ENCODE measurements at regions not wholly inside any gene's neighbourhood (a gene's known extent, or its start where the extent isn't known, plus 50 kb on each side); places are given as distances from the start of the nearest gene placed in this dataset.

DNA sequence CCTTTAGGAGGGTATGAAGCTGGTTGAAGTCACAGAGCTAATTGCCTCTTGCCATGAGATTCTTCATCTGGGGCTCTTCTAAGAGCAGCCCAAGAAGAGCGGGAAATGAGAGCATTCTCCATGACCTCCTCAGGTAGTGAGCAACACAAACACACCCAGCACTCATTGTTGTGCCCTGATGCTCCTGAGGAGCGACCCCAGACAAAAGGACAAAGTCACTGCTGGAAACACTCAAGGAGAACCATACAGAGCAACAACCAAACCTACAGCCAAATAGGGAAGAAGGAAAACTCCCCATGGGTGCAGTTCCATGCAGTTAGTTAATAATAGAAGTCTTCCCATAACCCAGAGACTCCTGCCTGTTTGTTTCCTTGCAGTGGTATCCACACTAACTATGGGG lies 426.0 kb upstream of the CRIM1 start:
- ChIA-PET POLR2A (ENCODE audit: unreplicated experiment) (no interaction called here), CTCF (no interaction called here)
- no peaks in the 10 kb centered on the region for H3F3A ChIP-seq (ENCODE audit: low read length, unreplicated experiment)
- no peak overlapping the region for H3K4me2 ChIP-seq (ENCODE audit: low read length)
- DNase-seq (no peak), ATAC-seq (no peak)
- intact Hi-C loops (cut with micrococcal nuclease), result no loop called here
- H3K27ac ChIP-seq (ENCODE audit: low read length), result no peak overlapping the region
- no peaks in the 10 kb centered on the region for H3K9me2 ChIP-seq (replicated peaks; ENCODE audit: low read length)
- peaks cover 22% of the 10 kb centered on the region; the same call in 1 of the 2 replicates for H3K27me3 ChIP-seq (ENCODE audit: low read length)
- H2AFZ ChIP-seq (ENCODE audit: low read length), result no peak overlapping the region
- no peaks in the 10 kb centered on the region for H3K79me2 ChIP-seq (ENCODE audit: low read length)
- H4K20me1 ChIP-seq (ENCODE audit: low read length), result no peaks in the 10 kb centered on the region
- no peaks in the 10 kb centered on the region for H3K9me3 ChIP-seq (ENCODE audit: low read length)
- no peaks in the 10 kb centered on the region for H3K36me3 ChIP-seq (ENCODE audit: low read depth, low read length)
- BruUV-seq (replicated peaks), result no TSS peak
- no peak overlapping the region for H3K4me3 ChIP-seq (ENCODE audit: low read length)
- H3K9ac ChIP-seq (ENCODE audit: low read length), result no peak overlapping the region
- H3K4me1 ChIP-seq (ENCODE audit: insufficient read depth, low read length), result no peaks in the 10 kb centered on the region
- no peak for TF ChIP-seq EZH2 (IDR thresholded peaks at IDR 0.05; ENCODE audit: low read length, unreplicated experiment)
- TF ChIP-seq EZH2phosphoT487 (IDR thresholded peaks at IDR 0.05; ENCODE audit: borderline replicate concordance, low read length), result no peak
- TF ChIP-seq, protein P1, sequence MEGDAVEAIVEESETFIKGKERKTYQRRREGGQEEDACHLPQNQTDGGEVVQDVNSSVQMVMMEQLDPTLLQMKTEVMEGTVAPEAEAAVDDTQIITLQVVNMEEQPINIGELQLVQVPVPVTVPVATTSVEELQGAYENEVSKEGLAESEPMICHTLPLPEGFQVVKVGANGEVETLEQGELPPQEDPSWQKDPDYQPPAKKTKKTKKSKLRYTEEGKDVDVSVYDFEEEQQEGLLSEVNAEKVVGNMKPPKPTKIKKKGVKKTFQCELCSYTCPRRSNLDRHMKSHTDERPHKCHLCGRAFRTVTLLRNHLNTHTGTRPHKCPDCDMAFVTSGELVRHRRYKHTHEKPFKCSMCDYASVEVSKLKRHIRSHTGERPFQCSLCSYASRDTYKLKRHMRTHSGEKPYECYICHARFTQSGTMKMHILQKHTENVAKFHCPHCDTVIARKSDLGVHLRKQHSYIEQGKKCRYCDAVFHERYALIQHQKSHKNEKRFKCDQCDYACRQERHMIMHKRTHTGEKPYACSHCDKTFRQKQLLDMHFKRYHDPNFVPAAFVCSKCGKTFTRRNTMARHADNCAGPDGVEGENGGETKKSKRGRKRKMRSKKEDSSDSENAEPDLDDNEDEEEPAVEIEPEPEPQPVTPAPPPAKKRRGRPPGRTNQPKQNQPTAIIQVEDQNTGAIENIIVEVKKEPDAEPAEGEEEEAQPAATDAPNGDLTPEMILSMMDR (conservative IDR thresholded peaks at IDR 0.05; ENCODE audit: low read depth, low read length), result no peak

DNA sequence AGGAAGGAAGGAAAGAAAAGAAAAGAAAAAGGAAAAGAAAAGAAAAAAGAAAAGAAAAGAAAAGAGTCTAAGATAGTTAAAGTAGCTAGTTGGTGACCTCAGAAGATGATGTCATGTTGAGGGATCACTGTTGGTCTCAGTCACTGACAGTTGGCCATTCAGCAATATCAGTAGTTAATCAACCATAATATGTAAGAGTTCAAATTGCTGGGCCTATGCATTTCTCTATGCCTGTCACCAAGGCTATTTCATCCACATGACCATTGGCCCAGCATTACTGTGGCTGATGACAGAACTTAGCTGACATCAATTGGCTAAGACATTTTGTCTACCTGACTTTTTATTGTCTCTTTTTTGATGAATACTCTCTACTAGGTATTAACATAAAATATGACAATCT lies 435.5 kb upstream of the CRIM1 start:
- Histone ChIP-seq H3K9me3 (ENCODE audit: low read length) (no peaks in the 10 kb centered on the region), H3K9ac (ENCODE audit: low read length) (no peak overlapping the region), H3K27ac (ENCODE audit: low read length) (no peak overlapping the region), H3K27me3 (ENCODE audit: low read length) (peaks cover 18% of the 10 kb centered on the region), H3F3A (ENCODE audit: low read length, unreplicated experiment) (no peaks in the 10 kb centered on the region), H2AFZ (ENCODE audit: low read length) (no peak overlapping the region), H3K4me1 (ENCODE audit: insufficient read depth, low read length) (no peaks in the 10 kb centered on the region), H4K20me1 (ENCODE audit: low read length) (no peaks in the 10 kb centered on the region), H3K36me3 (ENCODE audit: low read depth, low read length) (no peaks in the 10 kb centered on the region), H3K4me2 (ENCODE audit: low read length) (no peak overlapping the region), H3K4me3 (ENCODE audit: low read length) (no peak overlapping the region), H3K79me2 (ENCODE audit: low read length) (no peaks in the 10 kb centered on the region), H3K9me2 (replicated peaks; ENCODE audit: low read length) (no peaks in the 10 kb centered on the region)
- BruUV-seq (replicated peaks), result no TSS peak
- intact Hi-C loops (cut with micrococcal nuclease), result no loop called here
- ATAC-seq (no peak), DNase-seq (no peak)
- CTCF ChIA-PET, result no interaction called here
- TF ChIP-seq, protein P1 (conservative IDR thresholded peaks at IDR 0.05; ENCODE audit: low read depth, low read length), result no peak
- TF ChIP-seq EZH2phosphoT487 (IDR thresholded peaks at IDR 0.05; ENCODE audit: borderline replicate concordance, low read length) (no peak), EZH2 (IDR thresholded peaks at IDR 0.05; ENCODE audit: low read length, unreplicated experiment) (no peak)
- POLR2A ChIA-PET (ENCODE audit: unreplicated experiment), result no interaction called here

DNA sequence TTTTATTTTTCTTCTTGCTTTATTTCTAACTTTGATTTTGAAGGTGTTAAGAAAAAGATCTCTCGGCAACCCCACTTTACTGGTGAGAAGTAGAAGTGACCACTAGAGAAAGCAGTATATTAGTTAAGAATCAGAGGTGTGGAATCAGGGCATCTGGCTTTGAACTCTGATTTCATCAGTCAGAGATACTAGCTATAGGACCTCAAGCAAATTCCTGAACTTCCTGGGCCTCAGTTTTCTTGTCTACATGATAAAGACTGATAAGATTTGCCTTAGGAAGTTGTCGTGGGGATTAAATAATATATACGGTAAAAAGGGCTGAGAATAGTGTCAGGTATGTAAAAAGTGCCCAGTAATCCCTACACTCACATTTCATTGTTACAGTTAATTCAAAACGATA lies 440.3 kb upstream of the CRIM1 start:
- no peak overlapping the region for H3K4me2 ChIP-seq (ENCODE audit: low read length)
- intact Hi-C loops (cut with micrococcal nuclease), result no loop called here
- no peak overlapping the region for H2AFZ ChIP-seq (ENCODE audit: low read length)
- no peaks in the 10 kb centered on the region for H4K20me1 ChIP-seq (ENCODE audit: low read length)
- no peak for ATAC-seq
- DNase-seq, result no peak
- H3K79me2 ChIP-seq (ENCODE audit: low read length), result no peaks in the 10 kb centered on the region
- H3K36me3 ChIP-seq (ENCODE audit: low read depth, low read length), result no peaks in the 10 kb centered on the region
- no peaks in the 10 kb centered on the region for H3F3A ChIP-seq (ENCODE audit: low read length, unreplicated experiment)
- TF ChIP-seq, protein P1 (conservative IDR thresholded peaks at IDR 0.05; ENCODE audit: low read depth, low read length), result no peak
- no peak for TF ChIP-seq EZH2 (IDR thresholded peaks at IDR 0.05; ENCODE audit: low read length, unreplicated experiment)
- TF ChIP-seq EZH2phosphoT487 (IDR thresholded peaks at IDR 0.05; ENCODE audit: borderline replicate concordance, low read length), result no peak
- no peak overlapping the region for H3K27ac ChIP-seq (ENCODE audit: low read length)
- H3K9ac ChIP-seq (ENCODE audit: low read length), result no peak overlapping the region
- peaks cover 23% of the 10 kb centered on the region for H3K27me3 ChIP-seq (ENCODE audit: low read length)
- no peaks in the 10 kb centered on the region for H3K9me2 ChIP-seq (replicated peaks; ENCODE audit: low read length)
- ChIA-PET CTCF (no interaction called here), POLR2A (ENCODE audit: unreplicated experiment) (no interaction called here)
- BruUV-seq (replicated peaks), result no TSS peak
- no peaks in the 10 kb centered on the region for H3K4me1 ChIP-seq (ENCODE audit: insufficient read depth, low read length)
- no peak overlapping the region for H3K4me3 ChIP-seq (ENCODE audit: low read length)
- H3K9me3 ChIP-seq (ENCODE audit: low read length), result no peaks in the 10 kb centered on the region
